HPDE6-E6E7 (cell line): ENCODE measurements at regions not wholly inside any gene's neighbourhood (a gene's known extent, or its start where the extent isn't known, plus 50 kb on each side); places are given as distances from the start of the nearest gene placed in this dataset.

Experiments used
- DNase-seq: peaks from one replicate; pipeline ENCODE4 v3.0.0; 2011; ENCODE audit warnings: missing footprints; ENCODE audit errors: extremely low spot score

DNA sequence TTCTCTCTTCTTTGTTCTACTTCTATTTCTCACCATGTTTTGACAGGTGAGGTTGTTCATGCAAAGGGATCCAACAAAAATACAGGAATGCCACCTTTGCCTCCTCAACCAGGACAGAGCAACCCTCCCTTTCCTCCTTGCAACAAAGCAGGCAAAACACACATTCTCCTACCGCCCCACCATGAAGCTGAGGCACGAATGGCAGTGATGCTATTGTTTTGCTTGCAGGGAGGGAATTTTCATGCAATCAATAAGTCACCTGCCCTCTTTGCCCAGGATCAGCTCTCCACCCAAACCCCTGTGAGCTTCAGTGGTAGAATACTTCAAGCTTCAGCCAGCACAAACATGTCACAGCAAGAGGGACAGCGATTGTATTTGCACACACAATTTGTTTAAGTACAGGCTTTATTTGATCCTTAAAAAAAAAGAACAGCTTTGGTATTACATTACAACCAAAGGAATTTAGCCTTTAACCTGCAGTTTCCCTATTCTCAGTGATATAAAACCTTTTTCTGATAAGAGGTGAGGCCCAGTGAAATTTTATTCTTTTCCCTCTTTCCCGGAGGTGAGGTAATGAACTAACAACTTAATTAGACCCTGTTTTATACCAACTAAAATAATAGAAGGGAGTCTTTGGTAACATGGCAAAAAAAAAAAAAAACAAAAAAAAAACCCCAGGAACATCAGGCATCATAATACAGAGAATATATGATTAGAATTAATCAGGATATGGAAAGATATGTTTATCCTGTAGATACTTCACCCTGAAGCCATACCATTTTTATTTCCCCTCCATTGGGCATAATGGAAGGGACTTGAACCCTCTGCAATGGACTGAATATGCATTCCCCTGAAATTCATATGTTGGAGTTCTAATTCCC, 87.0 kb upstream of the EEA1 start:
- DNase-seq = peak; percentile 42

DNA sequence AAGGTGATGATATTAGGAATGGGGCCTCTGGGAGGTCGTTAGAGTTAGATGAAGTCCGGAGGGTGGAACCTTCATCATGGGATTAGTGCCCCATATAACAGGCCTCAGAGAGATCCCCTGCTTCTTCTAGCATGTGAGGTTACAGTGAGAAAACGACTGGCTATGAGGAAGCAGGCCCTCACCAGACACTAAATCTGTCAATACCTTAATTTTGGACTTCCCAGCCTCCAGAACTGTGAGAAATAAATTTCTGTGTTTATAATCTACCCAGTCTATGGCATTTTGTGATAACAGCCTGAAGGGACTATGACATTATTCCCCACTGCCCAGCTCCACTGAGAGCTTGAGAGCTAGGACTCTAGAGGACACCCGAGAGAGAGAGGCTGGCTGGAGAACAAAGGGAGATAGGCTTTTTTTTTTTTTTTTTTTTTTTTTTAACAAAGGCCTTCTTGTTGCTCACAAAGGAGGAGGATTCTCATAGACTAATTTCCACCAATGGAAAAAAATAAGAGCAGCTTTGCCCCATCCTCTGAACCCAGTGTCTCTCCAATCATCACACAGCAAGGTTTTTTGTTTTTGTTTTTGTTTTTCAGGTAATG, 87.8 kb upstream of the EEA1 start:
- no peak for DNase-seq

DNA sequence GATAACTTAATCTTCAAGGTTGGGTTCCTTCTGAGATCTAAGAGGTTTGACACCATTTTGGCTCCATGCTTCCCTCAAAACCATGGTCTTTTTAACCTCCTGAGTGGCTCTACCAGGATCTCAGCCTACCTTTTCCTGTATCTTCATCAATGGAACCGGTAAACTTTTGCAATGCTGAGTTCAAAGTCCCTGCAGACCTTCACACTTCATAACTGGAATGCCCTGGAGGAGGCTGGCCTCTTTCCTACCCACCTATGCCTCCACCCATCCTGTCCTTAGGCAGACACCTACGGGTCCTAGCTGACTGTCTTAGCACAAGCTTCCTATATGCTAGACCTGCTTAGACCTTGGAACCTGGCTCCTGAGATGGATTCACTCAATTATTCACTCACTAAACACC, 89.5 kb upstream of the EEA1 start:
- DNase-seq = no peak

DNA sequence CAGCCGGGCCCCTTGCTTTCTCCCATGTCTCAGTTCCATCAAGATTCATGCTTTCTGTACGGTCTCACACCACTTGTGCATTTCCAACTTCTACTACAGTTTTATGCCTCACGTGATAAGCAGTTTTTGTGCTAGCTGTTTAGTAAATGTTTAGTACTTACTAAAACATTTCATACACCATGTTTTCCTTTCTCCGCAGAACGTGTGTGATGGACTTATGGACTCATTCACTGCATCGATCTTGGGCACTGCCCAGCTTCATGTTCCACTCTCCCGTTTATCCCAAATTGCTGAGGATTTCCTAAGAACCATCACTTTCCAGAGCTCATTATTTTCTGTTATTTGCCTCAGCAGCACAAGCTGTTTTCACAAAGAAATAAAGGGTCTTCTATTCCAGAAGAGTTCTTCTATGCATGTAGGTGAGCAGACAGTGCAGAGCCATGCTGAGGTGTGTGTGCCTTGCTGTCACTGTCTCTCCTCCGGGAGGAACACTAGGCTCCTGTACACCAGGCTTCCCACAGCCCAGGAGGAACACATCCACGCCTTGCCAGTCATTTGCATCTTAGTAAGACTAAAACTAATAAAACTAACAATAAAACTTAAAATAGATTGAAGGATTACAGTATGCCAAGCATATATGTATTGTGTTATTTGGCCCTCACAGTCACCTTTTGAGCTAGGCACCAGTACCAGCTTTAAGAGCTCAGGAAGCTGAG, 90.3 kb upstream of the EEA1 start:
- no peak for DNase-seq

DNA sequence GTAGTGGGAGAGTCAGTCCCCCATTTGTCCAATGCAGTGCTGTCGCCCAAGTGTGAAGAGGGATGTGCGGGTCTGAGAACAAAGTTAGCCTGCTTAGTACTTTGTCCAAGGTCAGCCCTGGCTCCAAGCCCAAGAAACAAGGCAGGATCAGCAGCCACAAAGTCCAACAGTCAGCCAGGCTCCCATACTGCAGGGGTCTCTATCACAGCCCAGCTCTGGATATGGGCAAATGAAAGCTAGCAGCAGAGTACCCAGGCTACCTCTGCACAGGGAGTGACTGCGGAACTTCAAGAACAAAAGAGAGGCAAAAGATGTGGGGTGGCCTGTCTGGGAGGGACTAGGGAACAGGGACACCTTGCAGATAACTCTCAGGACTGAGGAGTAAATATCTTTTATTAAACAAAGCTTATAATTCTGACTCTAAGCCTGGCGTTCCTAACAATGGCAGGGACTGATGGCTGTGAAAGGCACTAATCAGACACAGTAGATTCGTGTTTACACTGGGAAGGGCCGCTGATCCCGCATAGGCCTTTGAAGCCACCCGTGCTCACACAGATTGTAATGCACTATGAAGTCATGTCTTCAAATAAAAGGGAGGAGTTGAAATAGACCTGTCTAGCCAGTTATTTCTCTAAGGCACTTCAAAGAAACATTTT, 91.0 kb upstream of the EEA1 start:
- DNase-seq = peak; percentile 21

DNA sequence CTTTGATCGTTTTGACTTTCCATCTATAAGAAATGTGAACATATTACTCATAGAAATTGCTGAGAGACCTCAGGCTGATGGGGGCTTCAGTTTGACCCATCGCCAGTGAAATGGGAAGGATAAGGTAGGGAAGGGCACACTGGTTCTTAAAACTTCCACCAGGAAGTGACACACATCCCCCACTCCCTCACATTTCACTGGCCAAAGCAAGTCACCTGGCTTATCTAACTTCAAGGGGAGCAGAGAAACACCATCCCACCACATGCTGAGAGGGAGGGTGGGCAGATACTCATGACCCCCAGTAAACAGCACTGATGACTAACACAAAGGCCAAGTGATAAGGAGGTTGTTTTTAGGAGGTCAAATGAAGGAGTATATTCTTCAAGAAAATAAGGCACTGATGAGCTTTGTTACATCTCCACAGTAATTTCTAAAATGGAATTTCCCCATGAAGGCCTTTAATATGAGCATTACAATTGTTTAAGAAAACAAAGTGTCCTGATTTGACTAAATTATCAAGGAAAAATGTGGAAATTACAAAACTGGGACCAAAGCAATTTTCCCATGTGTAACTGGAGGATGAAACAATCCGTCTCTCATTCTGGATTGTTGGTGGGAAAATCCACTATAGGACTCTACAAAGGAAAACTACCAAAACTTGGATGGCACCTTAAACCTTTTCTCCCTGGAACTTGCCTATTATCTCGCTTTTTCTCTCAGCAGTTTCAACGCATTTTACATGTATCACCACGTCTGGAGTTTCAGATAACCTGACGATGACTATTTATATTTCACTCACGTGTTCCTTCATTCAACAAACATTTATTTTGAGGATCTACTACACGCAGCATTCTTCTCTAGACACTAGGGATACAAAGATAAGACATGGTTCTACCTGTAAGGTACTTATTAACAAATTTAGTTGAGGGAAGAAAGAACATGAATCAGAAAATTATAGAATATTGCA, 91.8 kb upstream of the EEA1 start:
- no peak for DNase-seq

DNA sequence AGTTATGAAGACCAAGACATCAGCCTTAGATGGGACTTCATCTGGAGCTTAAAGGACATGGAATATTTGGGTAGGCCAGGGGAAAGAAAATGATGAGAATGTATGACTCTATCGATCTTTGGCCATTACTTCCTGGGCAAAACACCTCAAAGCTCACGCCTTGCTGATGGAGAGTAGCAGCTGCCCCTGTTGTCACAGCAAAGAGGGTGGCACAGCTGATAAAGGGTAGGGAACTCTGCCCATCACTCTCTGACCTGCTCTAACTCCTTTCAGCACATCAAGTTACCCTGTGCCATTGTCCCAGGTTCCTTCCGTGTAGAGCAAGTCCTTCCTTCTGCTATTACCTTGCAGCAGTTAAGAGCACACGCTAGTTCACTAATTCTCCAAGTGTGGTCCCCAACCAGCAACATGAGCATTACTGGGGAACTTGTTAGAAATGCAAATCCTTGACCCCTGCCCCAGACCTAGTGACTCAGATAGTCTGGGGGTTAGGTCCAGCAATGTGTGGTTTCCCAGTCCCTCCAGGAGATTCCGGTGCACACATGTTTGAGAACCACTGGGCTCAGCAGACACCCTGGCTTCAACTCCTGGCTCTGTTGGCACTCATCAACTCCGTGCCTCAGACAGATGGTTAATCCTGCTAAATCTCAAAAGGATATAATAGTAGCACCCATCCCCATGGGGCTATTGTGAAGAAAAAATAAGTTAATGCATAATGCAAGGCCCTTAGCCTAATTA, 93.7 kb upstream of the EEA1 start:
- no peak for DNase-seq

DNA sequence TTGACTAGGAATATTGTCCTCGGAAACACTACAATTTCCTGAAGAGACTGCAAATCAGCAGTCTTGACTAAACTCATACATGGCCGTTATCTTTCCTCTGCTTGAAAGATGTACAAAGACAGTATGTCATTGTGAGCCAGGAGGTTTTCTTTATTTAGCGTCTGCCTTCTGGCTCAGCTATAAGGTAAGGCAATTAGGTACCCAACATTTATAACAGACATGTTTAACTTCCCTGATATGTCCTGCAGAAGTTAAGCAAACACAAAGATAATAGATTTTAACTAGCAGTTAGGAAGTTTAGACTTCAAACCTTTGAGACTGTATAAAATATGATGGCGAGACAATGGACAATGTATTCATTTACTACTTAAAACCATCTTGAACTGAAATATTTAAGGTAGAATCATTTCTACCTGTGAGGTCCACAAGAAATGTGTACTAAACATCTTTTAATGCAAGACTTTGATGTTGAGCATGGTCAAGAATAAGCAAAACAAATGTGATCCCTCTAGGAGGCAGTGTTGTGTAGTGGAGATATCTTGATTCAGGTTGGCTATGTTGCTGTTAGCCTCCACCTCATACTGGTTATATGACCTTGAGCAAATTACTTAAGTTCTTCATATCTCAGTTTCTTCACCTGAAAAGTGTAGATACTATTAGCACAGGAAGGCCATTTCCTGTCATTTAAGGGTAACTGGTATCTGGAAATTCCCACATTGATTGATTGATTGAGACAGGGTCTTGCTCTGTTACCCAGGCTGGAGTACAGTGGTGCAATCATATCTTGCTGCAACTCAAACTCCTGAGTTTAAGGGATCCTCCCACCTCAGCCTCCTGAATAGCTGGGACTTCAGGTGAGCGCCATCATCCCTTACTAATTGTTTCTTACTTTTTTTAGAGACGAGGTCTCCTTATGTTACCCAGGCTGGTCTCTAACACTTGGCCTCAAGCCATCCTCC, 96.3 kb upstream of the EEA1 start:
- peak; percentile 22 for DNase-seq

DNA sequence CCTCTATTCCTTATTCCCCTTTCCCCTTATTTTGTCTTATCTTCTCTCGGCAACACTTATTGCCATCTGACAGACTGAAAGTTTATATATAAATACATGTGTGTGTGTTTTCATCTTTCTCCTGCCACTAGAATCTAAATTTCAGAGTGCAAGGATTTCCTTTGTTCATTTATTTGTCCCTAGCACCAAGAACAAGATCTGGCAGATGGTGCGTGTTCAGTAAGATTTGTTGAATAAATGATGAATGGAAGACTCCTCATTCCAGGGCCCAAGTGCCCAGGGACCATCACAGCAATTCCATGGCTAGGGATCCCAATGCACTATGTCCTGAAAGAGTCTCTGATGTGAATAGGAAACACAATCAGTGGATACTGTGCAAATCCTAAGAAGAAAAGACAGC, 97.9 kb upstream of the EEA1 start:
- no peak for DNase-seq

DNA sequence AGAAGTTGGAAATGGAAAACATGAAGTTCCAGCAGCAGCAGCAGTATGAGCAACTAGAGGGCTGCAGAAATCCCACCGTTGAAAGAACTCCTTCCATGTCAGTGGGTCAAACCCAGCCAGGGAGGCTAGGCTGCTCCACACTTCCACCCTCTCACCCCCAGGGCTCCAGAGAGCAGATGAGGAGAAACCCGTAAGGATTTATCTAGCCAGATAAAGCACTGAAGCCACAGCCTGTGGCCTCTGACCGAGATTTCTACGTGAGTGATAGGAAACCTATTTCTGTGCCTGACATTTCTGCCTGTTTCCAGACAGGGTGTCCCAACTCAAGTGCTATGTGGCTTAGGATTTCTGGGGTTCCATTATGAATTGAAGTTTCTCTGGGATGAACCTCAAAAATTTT, 100.0 kb upstream of the EEA1 start:
- no peak for DNase-seq

DNA sequence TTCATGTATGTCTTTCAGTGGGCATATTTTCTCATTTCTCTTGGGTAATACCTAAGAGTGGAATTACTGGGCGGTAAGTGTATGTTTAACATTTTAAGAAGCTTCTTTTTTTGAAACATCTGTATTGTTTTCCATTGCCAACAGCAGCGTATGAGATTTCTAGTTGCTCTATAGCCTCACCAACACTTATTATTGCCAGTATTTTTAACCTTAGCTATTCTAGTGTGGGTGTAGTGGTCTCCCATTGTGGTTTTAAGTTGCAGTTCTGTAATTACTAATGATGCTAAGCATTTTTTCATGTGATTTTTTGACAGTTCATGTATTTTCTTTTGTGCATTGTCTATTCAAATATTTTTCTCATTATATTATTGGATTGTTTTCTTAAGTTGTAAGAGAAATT, 101.9 kb upstream of the EEA1 start:
- no peak for DNase-seq

DNA sequence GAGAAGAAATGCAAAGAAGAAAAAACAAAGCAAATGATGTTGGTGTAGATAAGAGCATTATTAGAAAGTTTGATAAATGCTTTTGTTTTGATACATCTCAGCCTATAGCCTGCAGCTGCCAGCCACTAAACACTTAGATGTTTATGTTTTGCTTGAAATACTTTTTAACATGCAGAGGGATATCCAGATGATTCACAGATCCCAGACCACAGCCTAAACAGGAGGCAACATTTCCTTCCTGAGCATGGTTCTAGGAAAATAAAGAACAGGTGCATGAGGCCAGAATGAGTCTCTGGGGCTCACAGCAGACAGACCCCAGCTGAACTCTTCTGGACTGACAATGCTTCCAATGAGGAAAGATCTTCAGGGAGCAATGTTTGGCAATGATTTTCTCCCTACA, 103.7 kb upstream of the EEA1 start:
- no peak for DNase-seq

DNA sequence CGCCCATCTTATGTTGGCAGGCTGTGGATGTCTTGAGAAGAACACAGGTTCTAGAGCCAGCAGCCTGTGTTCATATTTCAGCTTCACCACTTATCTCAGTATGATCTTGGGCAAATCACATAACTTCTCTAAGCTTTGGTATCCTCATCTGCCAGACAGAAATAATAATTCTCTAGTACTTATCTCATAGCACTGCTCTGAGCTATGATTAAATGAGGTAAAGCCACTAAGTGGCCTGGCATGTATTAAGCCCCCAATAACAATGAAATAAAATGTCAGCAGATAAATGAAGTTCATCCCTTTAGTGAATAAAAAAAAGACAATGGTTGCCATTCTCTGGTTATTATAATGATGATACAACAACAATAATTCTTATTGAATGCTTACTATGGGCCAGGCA, 104.9 kb upstream of the EEA1 start:
- DNase-seq = no peak

DNA sequence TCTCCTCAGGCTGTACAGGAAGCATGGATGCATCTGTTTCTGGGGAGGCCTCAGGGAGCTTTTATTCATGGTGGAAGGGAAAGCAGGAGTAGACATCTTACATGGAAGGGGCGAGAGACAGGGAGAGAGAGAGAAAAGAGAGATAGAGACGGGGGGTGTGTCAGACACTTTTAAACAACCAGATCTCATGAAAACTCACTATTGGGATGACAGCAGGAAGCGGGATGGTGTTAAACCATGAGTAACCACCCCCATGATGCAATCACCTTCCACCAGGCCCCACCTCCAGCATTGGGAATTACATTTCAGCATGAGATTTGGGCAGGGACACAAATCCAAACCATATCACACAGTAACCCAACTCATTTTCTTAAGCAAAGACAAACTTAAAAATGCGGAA, 110.0 kb upstream of the EEA1 start:
- no peak for DNase-seq

DNA sequence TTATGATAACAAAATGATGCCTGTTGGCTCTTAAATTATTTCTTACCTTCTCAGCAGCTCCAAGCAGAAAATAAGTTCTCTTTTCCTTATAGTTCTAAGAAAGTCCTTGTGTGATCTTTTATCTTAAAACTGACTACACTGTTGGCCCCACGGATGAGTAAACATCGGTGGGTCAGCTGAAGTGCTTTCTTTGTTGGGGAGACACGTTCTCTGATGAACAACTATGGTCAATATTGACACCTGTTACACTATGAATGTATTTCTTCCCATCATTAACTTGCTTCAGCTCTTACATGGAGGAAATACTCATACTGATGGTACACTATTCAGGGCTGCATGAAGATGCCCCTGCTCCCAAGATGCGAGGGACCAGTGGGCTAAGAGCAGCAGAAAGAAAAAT, 110.8 kb upstream of the EEA1 start:
- no peak for DNase-seq

DNA sequence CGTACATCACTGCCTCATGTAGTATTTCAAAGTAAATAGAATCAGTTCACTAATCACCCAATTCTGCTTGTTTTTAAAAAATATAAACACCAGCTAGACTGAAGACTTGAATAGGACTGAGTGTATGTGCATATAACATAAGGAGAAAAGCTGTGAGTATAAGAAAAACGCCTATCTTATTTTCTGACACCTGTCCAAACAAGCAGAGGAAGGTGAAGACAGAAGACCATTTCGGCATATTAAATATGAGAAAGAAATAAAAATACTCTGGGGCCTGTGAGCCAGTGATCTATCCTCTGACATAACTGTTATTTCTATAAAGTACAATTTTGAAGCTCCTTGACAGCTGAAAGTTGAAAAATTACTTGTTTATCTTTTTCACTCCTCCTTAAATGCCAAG, 111.3 kb upstream of the EEA1 start:
- no peak for DNase-seq

DNA sequence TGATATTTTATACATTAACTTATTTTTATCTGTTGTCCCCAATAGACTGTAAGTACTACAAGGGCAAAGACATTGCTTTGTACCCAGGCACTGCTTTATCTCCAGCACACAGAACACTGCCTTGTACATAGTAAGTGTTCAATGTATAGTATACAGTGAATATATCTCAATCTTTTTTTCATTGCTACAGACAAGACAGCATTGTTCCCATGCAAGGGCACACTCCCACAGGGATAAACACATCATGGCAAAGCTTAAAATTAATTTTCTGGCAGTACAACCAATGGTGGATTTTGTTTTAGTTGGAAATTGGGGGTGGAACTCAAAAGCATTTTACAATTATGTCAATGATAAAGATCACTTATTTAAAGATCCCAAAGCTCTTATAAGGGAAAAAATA, 112.3 kb upstream of the EEA1 start:
- DNase-seq = no peak

DNA sequence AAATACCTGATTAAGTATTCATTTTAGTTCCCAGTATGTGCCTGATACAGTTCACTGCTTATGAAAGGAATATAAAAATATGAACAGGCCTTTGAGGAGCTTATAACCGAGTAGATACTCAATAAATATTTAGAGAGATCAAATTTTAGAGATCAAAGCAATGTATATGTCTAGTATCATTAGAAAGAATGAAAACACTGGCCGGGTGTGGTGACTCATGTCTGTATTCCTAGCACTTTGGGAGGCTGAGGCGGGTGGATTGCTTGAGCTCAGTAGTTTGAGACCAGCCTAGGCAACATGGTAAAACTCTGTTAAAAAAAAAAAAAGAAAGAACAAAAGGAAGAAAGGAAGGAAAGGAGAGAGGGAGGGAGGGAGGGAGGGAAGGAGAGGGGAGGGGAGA, 113.2 kb upstream of the EEA1 start:
- no peak for DNase-seq

DNA sequence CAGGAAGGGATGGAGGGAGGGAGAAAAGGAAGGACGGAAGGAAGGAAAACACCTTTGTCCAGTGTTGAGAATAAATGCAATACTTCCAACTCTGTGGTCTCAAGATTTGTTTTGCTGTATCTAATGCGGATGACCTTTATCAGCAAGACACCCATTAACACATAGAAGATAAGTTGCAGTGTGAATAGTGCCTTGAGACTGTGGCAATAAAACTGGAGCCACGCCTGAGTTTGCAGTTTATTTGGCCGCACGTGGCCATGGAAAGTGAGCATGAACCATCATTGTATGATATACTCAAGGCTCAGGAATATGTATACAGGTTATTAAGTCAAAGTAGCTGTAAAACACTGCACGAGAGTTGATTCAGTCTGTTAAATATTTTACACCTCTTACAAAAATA, 113.6 kb upstream of the EEA1 start:
- no peak for DNase-seq
